Left cardiac atrium (tissue), 4 donors: ENCODE measurements at regions not wholly inside any gene's neighbourhood (a gene's known extent, or its start where the extent isn't known, plus 50 kb on each side); places are given as distances from the start of the nearest gene placed in this dataset.

ENCODE experiments used
- ATAC-seq, 2 donors: fragments of 200-7000 bp; cut with Tn5 transposase; one replicate each; pipeline ENCODE4 v1.9.1; 2020; ENCODE audit warnings: mild to moderate bottlenecking in 2 of 2, moderate library complexity in 2 of 2
- DNase-seq: peaks from one replicate; pipeline ENCODE4 v3.0.0-alpha.2; 2020
- intact Hi-C, 2 donors: fragments of 100-400 bp; cut with DNase I; formaldehyde crosslinking; loops; one replicate each; pipeline versions ENCODE4 v1.14.1 to v1.15.1; 2022 to 2023
- donor health status: DM: no; HTN: yes; CAD: no.
- donor health status: DM: no; HTN: yes; CAD: no; lungs with severe emphysema.
- donor health status: DM: yes; HTN: yes; CAD: no.
- donor health status: Dilated cardiomyopathy.

DNA sequence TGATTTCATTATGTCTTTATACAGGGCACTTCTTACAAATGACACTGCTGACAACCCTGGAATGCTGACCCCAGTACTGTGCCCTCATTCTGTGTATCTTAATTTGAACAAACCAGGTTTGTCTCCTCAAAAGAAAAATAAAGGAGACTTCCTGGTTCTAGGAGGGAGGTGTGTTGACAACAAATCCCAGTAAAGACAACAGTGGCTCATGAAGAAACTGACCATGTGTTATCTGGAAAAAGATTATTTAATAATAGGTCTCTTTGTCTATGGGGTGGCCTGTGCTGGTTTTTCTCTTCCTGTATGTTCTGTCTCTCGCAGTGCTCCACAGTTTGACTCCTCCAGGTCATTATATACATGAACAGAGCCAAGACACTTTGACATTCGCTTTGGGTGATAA is 454.6 kb downstream of the LMO4 start:
- intact Hi-C loops, result no loop called here
- ATAC-seq (no peak), DNase-seq (no peak)

DNA sequence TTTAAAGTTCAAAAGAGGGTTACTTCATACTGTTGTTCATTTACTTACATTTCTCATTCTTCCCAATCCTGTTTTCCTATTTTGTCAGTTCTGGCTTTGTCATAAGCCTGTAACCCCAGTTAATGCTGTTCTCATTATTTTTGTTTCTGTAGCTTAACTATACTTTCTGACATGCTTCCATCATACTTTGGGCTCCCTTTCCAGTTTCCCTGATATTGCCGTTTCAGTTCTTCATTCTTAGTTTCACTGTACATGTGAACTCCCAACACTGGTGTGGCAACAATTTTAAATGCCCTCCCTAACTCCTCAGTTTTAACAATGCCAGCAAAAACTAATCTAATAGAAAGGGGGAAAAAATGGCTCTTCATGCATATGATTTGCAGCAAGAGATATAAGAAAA is 456.7 kb downstream of the LMO4 start:
- ATAC-seq, result no peak
- no peak for DNase-seq
- intact Hi-C loops, result no loop called here

DNA sequence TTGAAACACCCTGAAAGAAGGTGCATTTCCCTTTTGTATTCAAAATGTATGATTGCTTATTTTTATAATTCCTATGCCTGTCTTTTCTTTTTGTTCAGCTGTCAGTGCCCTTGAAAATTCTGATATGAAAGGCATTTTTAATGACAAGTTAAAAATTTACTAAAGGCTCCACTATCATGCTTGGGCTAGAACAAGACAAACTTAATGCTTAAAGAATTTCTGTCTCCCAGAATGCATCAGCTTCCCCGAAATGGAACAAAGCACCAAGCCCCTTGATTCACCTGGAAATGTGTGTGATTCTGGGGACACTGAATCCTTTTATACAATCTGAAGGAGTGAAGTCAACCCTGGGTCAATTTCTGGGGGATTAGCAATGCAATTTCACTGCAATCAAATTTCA is 457.5 kb downstream of the LMO4 start:
- ATAC-seq (no peak), DNase-seq (no peak)
- intact Hi-C loops, result no loop called here

DNA sequence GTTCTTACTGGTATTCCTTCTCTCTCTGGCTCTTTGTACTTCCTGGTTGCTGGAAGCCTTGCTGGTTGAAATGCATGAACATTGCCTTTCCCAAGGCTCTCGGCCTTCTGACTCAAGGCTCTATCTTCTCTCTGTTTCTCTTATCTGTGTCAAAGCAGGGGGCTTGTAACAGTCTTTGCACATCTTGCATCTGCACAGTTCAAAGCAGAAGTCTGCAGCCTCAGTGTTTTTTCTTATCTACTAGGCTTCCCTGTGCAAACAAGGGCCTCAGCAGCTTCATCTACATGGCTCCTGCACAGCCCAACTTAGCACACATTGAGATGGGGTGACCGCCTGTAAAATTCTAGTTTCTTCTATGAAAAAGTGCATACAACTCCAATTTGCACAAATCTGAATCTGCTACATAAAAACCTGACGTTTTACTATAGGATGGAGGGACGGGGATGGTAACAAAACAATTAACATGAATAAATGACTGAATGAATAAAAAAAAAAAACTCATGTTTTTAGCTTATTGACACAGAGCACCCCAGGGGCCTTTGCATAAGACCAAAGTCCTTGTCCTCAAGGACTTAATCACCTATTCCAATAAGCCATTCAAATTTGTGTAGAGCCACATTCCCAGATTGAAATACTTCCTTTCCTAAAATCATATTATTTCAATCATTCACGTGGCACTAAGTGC is 458.3 kb downstream of the LMO4 start:
- intact Hi-C loops, result no loop called here
- no peak for DNase-seq
- ATAC-seq, result no peak

DNA sequence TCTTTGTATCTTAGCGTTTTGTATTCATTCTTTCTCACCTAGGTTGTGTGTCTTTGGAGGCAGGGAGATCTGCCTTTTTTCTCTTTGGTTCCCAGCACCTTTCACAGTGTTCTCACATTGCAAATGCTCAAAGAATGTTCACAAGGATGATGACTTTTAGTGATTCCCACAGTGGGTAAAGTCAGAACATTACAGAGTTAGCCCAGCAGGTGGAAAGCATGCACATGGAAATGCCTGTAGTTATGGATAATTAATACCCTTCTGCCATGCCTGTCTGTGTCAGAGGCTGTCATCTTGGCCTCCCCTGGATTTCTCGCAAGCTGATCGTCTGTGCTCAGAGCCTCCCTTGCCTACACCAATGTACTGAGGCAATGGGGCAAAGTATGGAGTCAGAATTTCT is 458.9 kb downstream of the LMO4 start:
- no peak for ATAC-seq
- intact Hi-C loops, result no loop called here
- no peak for DNase-seq

DNA sequence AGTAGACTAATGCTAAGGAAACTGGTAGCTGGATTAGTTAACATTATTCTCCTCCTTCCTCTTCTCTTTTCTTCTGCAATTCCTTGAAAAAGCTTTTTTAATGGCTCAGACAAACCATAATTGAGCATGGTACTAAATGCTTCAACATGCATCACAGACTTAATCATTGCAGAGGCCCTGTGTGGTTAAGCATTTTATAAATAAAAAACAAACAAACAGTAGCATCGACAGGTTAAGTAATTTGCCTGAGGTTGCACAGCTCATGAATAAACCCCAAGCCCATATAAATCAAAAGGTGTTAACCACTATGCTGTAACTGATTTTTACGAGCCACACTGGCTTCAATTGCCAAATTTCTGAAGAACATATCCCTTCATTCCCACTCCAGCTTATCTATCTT is 462.1 kb downstream of the LMO4 start:
- ATAC-seq, result no peak
- no peak for DNase-seq
- intact Hi-C loops, result no loop called here

DNA sequence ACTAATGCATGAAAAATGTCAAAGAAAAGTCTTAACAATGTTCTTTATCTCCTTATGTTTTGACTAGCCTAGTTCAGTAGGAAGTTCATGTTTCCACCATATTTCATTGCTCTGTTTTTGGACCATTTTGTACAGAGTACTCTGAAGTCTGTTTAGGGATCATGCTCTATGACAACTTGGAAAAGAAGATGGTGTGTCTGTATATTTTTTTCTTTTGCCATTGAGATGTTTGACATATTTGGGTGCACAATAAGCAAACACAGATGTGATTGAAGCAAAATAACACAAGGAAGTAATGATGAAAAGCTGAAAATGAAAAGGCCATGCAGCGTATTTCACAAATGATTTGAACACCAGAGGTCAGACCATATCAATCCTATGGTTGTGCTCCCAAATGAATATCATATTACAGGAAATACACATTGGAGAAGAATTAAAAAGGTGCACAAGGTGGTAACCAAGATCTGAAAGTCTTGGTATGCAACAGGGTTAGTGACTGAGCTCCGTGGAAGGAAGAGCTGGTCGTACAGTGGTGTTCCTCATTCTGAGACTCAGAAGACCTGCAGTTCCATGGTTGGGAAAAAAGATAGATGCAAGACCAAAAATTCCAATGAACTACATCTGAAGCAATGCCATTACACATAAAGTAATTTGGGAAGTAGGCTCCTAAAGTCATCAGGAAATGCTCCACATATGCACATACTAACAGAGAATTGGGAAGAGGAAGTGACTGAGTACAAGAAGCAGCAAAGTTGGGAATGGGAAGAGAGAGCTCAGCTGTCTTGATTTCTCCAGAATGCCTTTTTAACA is 463.5 kb downstream of the LMO4 start:
- ATAC-seq (no peak), DNase-seq (no peak)
- intact Hi-C loops, result no loop called here

DNA sequence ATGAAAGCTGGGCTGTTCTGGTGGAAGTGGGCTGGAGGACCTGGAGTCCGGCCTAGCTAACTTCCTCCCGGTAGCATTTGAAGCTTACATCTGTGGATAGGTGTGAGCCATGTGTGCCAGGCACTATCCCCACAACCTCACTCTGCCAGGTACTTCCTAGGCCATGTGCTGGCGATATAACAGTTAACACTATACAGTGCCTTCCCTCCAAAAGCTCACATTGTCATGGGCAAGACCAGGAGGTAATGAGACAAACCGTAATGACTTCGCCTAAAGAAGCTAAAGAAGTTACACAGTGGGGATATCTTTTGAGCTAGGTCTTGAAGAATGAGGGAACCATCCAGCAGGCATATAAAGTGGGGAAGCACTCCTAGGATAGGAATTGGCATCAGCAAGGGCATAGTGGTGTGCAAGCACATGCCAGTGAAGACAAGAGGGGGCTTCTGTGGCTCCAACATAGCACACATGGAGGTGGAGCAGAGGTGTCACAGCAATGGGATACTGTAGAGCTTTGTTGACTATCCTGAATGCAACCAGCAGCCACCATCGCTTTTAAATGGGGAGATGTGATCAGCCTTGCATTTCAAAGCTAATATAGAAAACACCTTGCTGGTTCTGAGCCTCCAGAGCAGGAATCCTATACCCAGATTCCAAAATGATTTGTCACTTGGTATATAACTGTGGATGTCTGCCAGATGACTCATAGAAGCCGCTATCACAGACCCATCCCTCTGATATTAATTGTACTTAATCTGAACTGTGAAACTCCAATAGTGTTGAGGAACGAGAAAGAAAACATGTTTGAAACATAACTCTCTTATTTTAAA is 466.3 kb downstream of the LMO4 start:
- ATAC-seq (peak in 1 of 2 donors; percentile 44), DNase-seq (no peak)
- intact Hi-C loops, result no loop called here

DNA sequence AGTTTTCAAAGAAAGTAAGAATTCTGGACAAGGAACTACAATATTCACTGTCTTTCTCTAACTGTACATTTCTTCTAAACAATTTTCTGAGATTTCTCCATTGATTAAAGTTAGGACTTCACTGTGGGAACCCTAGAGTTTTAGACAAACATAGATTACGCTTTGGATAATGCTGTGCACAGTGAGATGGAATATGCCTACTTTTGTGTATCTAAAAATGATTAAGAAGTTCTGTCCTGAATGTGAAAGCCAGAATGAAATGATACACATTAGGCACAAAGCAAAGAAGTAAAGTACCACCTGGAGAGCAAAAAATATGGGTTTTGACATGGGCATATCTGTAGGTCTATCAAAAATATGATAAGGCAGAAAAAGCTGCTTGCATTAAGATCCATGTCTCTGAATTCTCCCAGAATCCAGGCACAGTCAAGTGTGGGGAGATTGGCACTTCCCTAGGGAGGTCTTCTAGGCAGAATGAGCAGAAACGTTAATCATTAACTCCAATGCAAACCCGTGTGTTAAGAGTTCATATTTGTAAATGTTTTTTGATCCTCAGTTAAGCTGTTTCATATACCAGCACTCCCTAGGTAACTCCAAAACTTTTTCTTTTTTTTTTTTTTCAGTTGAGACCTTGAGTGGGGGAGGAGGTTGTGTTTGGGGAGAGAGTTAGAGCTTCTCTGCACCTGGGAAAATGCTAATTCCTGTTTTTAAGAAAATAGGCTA is 467.1 kb downstream of the LMO4 start:
- DNase-seq (no peak), ATAC-seq (no peak)
- intact Hi-C loops, result no loop called here

DNA sequence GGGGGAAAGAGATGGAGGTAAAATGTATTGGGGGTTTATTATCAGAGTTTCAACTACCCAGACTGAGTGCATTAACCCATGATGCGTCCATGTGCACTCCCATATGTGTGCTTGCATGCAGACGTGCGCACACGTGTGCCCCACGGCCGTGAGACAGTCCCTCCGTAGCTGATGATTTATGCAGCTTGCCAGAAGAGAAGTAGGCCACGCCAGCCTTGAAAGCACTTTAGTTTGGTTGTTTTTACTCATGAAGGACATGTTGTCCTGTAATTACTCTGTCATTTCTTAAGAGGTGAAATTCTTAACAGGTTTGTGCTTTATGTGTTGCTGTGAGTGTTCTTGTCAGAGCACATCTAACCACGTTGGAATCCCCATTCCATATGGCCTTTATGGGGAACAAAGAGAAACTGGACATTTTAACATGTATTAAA is 467.8 kb downstream of the LMO4 start:
- intact Hi-C loops, result no loop called here
- no peak for ATAC-seq
- no peak for DNase-seq

DNA sequence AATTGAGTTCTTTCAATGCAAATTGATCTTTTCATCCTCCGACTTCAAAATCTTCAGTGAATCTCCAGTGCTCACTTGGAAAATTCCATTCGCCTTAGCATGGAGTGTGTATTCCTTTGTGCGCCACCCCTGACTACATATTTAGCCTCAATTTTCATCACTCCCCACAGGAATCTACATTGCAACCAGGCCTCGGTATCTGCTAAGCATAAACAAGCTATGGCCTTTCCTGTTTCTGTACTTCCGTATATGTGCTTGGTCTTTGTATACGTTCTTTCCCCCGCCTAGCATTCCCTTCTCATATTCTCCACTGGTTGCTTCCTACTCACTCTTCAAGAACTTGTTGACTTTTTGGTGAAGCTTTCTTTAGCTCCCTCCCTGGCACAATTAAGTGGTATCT is 470.8 kb downstream of the LMO4 start:
- intact Hi-C loops, result no loop called here
- ATAC-seq (no peak), DNase-seq (no peak)

DNA sequence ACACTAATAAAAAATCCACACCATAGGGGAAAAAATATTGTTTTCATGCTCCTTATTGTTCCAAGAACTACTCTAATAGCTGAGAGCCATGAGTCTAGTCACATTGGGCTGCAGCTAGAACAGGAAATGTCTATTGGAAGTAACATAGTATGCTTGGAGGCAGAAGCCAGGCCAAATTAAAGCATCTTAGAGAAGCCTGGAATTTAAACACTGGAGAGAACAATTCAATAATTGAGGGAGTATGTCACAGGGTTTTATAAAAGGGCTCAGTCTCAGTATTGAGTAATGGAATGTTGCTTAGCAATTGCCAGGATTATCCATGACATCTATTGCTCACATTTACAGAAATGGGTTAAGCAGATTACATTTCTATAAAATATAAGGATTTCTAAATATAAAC is 471.3 kb downstream of the LMO4 start:
- no peak for DNase-seq
- intact Hi-C loops, result no loop called here
- no peak for ATAC-seq

DNA sequence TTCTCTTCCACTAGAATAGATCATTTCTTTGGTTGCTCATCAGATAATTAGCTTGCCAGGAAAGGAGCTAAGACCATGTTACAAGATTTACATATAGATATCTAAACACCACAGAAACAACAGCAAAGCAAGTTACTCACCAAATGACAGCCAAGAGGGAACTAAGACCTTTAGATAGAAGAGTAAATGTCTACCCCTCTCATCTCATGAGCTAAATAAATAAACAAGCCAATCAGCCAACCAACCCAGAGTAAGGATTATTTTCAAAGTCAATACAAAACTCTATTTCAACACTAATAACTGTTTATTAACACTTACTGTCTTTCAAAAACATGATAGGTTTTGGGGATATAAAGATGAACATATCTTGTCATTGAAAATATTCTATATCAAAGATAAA is 474.7 kb downstream of the LMO4 start:
- intact Hi-C loops, result no loop called here
- DNase-seq (no peak), ATAC-seq (no peak)

DNA sequence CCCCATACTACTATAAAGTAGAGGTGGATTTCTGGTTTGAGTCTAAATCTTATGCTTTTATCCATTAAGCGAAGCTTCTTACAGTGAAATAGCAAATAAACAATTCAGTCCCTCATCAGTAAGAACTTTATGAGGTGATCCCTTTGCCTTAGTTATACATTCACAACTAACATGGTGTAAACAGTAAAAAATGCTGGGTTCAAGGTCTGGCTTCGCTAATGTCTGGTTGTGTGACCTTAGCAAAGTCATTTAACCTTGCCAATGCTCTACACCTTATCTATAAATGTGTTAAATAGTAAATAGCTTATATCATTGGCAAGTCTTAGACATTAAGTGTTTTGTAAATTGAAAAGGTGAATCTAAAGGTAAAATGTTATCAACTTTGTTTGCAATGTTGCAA is 475.4 kb downstream of the LMO4 start:
- ATAC-seq, result no peak
- DNase-seq, result no peak
- intact Hi-C loops, result no loop called here

DNA sequence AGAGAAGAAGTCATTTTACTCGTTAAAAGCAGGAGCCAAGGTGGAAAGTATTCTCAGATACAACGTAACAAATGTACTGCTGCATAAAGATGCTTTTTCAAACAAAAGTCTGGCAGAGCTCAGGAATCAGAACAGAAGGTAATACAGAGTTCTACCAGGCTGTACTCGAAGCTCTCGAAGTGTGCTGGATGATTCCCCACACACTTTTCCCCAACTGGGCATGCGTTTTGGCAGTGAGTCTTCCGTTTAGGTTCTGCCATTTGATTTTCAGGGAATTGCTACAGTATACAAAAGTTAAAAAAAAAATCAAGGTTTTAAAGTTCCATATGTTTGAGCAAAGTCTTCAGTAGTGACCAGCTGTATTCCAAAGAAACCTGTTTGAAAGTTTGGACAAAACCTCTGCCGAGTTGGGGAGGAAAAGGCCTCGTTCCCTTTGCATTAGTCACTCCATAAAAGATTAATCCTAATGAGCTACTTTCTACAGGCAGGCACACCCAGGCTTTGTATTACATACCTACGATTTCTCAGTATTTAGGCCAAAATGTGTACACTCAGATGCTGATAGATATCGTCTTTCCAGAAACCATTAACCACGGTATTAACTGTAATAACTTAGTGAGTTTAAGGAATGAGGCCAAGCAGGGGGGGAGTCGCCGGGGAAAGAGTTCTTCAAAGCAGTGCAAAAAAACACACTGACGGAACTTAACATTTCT is 477.1 kb downstream of the LMO4 start:
- ATAC-seq, result peak; percentile 30 to 82
- no peak for DNase-seq
- intact Hi-C loops, result no loop called here

DNA sequence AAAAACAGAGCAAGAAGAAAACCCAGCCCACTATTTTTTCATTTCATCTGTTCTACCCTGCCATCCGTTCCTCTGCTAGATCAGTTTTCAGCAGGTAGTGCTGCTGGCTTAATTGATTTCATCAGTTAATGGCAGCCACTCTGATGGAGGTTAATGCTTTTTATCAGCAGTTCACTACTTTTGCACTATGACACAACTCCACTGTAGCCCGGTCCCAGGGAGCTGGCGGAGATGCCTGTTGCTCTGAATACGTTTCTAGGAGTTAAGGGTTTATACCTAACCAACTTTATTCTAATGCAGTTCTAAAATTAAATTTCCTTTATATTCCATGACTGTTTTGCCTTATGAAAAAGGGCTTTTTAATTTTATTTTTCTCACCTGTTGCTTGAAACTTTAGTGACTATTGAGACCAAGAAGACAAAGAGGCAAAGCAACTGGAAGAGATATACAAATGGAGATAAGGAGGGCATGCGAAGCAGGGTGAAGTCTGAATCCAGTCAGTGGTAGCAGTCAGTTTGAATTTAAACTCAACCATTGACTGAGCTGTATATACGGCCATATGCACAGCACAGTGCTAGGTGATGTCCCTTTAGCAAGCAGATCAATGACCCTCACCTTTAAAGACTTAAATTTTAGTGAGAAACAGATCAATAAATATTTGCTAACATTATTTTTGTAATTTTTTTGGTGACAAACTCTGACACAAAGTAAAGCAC is 477.9 kb downstream of the LMO4 start:
- ATAC-seq (peak in 1 of 2 donors; percentile 15), DNase-seq (no peak)
- intact Hi-C loops, result no loop called here

DNA sequence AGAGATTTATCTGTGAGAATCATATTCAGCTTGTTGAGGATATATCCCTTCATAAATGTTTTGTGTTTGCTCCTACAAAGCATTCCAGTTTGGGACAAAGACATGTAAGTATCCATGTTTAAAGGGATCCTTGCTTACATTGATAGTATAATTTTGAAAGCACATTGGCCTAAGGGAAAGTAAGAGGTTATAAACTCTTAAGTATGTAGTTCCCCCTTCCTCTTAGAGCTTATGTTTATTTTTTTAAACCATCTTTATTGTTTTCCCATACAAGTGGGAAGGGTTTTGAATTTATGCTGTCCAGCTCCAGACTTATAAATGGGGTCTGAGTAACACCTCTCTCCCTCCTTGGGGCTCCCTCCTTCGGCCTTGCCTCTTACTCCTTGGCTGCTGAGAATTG is 481.5 kb downstream of the LMO4 start:
- no peak for ATAC-seq
- DNase-seq, result no peak
- intact Hi-C loops, result no loop called here

DNA sequence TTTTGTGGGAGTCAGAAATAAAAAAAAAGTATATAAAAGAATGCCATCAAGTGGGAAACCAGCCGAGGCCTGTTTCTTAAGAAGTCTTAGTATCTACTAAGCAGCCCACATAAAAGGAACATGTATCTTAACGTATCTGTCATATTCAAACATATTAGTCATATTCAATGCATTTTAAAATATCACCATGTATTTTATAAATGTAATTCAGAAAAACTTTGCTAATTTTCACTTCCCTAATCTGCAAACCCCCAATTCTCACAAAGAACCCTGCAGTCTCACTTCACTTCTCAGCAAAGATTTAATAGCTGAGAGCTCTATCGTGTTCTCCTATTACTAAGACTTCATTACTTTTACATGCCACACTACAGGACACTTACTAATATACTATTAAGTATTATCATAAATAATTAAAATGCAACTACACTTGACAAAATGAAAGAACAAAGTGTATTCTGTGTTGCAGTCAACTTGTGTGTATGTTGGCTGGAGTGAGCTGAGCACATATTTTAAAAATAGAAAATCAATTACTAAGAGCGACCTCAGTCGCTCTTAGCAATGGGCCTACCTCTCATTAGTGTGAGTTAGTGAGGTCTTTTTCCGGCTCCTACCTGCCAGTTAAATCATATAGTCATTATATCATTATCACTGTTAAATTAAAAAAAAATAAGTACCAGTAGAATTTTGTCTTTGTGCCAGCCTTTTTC is 484.3 kb downstream of the LMO4 start:
- ATAC-seq, result no peak
- DNase-seq, result no peak
- intact Hi-C loops, result no loop called here
